Sigmoid colon (tissue), 6 donors: ENCODE measurements at regions not wholly inside any gene's neighbourhood (a gene's known extent, or its start where the extent isn't known, plus 50 kb on each side); places are given as distances from the start of the nearest gene placed in this dataset.

Experiments
- DNase-seq: peaks from one replicate; pipeline ENCODE4 v3.0.0-alpha.2; 2019
- H3K27ac ChIP-seq, 4 donors: fragments of 200-600 bp; sonication (generic); one replicate each; pipeline ENCODE4 v1.5.1; 2016 to 2019; ENCODE audit warnings: mild to moderate bottlenecking in 1 of 4
- H3K27me3 ChIP-seq, 3 donors: fragments of 200-600 bp; sonication (generic); one replicate each; pipeline ENCODE4 v1.5.1; 2019; ENCODE audit warnings: mild to moderate bottlenecking in 1 of 3
- H3K36me3 ChIP-seq, 4 donors: fragments of 200-600 bp; sonication (generic); one replicate each; pipeline ENCODE4 v1.5.1; 2016 to 2019
- H3K4me1 ChIP-seq, 4 donors: fragments of 200-600 bp; sonication (generic); one replicate each; pipeline ENCODE4 v1.5.1; 2017 to 2019
- H3K4me3 ChIP-seq, 4 donors: fragments of 200-600 bp; sonication (generic); one replicate each; pipeline ENCODE4 v1.5.1; 2017 to 2019; ENCODE audit warnings: mild to moderate bottlenecking in 2 of 4, moderate library complexity in 1 of 4
- H3K9me3 ChIP-seq, 4 donors: fragments of 200-600 bp in 3 of 4; sonication (generic) in 3 of 4; one replicate each; pipeline versions ENCODE4 v1.5.1 to v1.6.1; 2013 to 2019
- EP300 ChIP-seq, 4 donors: sonication (generic); formaldehyde crosslinking; IDR thresholded peaks; one replicate each; pipeline ENCODE4 v1.6.1; 2017; ENCODE audit warnings: antibody characterized with exemption in 4 of 4
- POLR2A ChIP-seq, 2 donors: fragments of 450-650 bp; IDR thresholded peaks; one replicate each; pipeline ENCODE4 v1.6.1; 2016; ENCODE audit warnings: antibody characterized with exemption in 2 of 2, mild to moderate bottlenecking in 2 of 2, moderate library complexity in 2 of 2
- POLR2AphosphoS5 ChIP-seq, 4 donors: sonication (generic); formaldehyde crosslinking; IDR thresholded peaks; one replicate each; pipeline ENCODE4 v1.6.1; 2017; ENCODE audit warnings: antibody characterized with exemption in 4 of 4
- WGBS, 2 donors: extraction: QIAGEN DNeasy Blood & Tissue Kit; methylation state at CpG; one replicate each; pipeline ENCODE4 v1.1.7; 2013; 5-methylcytosine and 5-hydroxymethylcytosine counted together
- intact Hi-C: fragments of 100-400 bp; cut with DNase I; formaldehyde crosslinking; loops from one replicate; pipeline ENCODE4 v1.15.1; 2023
- TF ChIP-seq, protein P1 (sequence below), 4 experiments: fragments of 450-650 bp in 3 of 4; fragments of 200-600 bp in 1 of 4; IDR thresholded peaks; one replicate each; pipeline ENCODE4 v1.5.1; 2016 to 2019; ENCODE audit warnings: antibody characterized with exemption in 4 of 4, mild to moderate bottlenecking in 3 of 4, moderate library complexity in 2 of 4
- donor health status: healthy with polysubstance abuse.
- donor health status: healthy.

DNA sequence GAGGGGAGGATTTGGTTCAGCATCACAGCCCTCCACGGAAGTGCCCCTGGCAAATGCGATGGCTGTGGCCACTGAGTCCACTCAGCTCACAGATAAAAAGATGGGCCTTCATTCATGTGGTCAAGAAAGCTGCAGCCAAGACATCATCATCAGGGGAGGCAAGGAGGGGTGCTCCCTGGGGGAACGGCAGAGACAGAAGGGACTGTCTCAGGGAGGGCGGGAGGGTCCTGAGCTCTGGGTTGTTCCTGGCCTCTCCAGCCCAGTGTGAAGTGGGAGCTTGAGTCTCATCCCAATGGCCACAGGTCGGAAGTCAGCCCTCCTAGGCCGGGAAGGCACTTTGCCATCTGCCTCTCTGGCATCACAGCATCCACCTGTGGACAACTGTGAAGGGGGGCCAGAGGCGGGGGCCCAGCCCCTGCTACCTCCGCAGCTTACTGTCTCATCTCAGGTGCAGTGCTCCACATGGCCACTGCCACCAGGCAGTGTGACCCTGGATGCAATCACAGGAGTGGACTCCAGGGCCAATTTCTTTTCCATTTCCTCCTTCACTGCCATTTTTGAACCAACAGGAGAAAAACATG is 137.8 kb upstream of the SOX1 start:
- intact Hi-C loops = no loop called here
- 80 to 87% methylated on average over 8 of the region's 8 CpGs for WGBS, 2 donors
- peaks cover 0 to 12% (median 0%) of the 10 kb centered on the region in 3 donors for H3K27me3 ChIP-seq
- no peak overlapping the region for H3K27ac ChIP-seq
- no peak overlapping the region for H3K4me3 ChIP-seq
- no peaks in the 10 kb centered on the region for H3K9me3 ChIP-seq
- H3K4me1 ChIP-seq = no peaks in the 10 kb centered on the region
- no peaks in the 10 kb centered on the region for H3K36me3 ChIP-seq
- TF ChIP-seq POLR2A (IDR thresholded peaks at IDR 0.05) = no peak
- TF ChIP-seq, protein P1, sequence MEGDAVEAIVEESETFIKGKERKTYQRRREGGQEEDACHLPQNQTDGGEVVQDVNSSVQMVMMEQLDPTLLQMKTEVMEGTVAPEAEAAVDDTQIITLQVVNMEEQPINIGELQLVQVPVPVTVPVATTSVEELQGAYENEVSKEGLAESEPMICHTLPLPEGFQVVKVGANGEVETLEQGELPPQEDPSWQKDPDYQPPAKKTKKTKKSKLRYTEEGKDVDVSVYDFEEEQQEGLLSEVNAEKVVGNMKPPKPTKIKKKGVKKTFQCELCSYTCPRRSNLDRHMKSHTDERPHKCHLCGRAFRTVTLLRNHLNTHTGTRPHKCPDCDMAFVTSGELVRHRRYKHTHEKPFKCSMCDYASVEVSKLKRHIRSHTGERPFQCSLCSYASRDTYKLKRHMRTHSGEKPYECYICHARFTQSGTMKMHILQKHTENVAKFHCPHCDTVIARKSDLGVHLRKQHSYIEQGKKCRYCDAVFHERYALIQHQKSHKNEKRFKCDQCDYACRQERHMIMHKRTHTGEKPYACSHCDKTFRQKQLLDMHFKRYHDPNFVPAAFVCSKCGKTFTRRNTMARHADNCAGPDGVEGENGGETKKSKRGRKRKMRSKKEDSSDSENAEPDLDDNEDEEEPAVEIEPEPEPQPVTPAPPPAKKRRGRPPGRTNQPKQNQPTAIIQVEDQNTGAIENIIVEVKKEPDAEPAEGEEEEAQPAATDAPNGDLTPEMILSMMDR (IDR thresholded peaks at IDR 0.05) = no peak
- TF ChIP-seq EP300 (IDR thresholded peaks at IDR 0.05) = no peak
- TF ChIP-seq POLR2AphosphoS5 (IDR thresholded peaks at IDR 0.05) = no peak
- DNase-seq = no peak

DNA sequence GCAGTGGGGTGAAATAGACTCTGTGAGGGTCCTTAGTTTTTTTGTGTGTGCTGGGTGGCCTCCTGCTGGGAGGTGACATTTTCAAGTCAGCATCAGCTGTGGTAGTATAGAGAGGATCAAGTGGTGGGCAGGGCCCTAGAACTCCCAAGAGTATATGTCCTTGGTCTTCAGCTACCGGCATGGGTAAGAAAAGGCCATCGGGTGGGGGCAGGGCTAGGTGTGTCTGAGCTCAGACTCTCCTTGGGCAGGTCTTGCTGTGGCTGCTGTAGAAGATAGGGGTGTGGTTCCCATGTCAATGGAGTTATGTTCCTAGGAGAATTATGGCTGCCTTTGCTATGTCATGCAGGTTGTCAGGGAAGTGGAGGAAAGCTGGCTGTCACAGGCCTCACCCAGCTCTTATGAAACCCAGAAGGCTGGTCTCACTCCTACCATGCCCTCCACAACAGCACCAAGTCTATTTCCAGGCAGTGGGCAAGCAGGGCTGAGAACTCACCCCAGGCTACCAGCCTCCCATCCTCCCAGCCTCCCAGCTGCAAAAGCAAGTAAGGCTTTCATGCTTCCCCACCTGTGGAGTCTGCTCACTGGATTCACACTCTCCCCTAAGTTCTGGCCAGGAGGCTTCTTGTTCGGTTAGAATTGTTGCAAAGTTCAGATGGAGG is 130.6 kb upstream of the SOX1 start:
- H3K9me3 ChIP-seq = no peaks in the 10 kb centered on the region
- H3K36me3 ChIP-seq = no peaks in the 10 kb centered on the region
- TF ChIP-seq, protein P1 (IDR thresholded peaks at IDR 0.05) = no peak
- TF ChIP-seq POLR2AphosphoS5 (IDR thresholded peaks at IDR 0.05) (no peak), EP300 (IDR thresholded peaks at IDR 0.05) (no peak), POLR2A (IDR thresholded peaks at IDR 0.05) (no peak)
- peaks cover 0 to 17% (median 0%) of the 10 kb centered on the region in 3 donors for H3K27me3 ChIP-seq
- peaks cover 0 to 9% (median 2%) of the 10 kb centered on the region in 4 donors for H3K4me1 ChIP-seq
- intact Hi-C loops = no loop called here
- no peak for DNase-seq
- 81 to 85% methylated on average over 3 of the region's 3 CpGs for WGBS, 2 donors
- H3K27ac ChIP-seq = no peak overlapping the region
- H3K4me3 ChIP-seq = no peak overlapping the region

DNA sequence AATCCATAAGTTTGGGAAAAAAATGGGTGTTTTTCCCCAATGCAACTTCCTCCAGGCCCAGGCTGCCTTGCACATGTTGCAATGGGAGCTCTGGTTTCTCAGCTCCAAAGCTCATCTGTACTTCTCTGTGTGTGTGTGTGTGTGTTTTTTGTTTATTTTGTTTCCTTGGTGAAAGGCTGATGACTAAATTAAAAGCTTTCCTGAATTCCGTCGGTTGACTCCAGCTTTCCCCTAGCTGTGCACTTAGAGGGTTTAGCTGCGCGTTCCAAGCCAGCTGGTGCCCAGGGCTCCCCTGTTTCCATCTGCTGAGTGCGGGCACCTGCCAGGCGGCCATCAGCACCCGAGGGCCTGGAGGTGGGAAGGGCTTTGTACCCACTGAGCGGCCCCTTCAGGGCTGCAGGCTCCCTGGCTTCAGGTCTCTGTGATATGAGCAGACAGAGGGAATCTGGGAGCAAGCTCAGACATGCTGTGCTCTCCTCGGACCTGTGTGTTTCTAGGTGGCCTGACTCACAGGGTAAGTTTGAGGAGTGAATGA is 129.1 kb upstream of the SOX1 start:
- H3K4me3 ChIP-seq = no peak overlapping the region
- H3K4me1 ChIP-seq = peaks cover 0 to 9% (median 2%) of the 10 kb centered on the region in 4 donors
- no peak for DNase-seq
- peaks cover 0 to 23% (median 0%) of the 10 kb centered on the region in 3 donors for H3K27me3 ChIP-seq
- TF ChIP-seq POLR2A (IDR thresholded peaks at IDR 0.05) (no peak), POLR2AphosphoS5 (IDR thresholded peaks at IDR 0.05) (no peak), EP300 (IDR thresholded peaks at IDR 0.05) (no peak)
- TF ChIP-seq, protein P1 (IDR thresholded peaks at IDR 0.05) = no peak
- 61 to 63% methylated on average over 9 of the region's 9 CpGs for WGBS, 2 donors
- no peaks in the 10 kb centered on the region for H3K36me3 ChIP-seq
- H3K9me3 ChIP-seq = no peaks in the 10 kb centered on the region
- intact Hi-C loops = no loop called here
- no peak overlapping the region for H3K27ac ChIP-seq

DNA sequence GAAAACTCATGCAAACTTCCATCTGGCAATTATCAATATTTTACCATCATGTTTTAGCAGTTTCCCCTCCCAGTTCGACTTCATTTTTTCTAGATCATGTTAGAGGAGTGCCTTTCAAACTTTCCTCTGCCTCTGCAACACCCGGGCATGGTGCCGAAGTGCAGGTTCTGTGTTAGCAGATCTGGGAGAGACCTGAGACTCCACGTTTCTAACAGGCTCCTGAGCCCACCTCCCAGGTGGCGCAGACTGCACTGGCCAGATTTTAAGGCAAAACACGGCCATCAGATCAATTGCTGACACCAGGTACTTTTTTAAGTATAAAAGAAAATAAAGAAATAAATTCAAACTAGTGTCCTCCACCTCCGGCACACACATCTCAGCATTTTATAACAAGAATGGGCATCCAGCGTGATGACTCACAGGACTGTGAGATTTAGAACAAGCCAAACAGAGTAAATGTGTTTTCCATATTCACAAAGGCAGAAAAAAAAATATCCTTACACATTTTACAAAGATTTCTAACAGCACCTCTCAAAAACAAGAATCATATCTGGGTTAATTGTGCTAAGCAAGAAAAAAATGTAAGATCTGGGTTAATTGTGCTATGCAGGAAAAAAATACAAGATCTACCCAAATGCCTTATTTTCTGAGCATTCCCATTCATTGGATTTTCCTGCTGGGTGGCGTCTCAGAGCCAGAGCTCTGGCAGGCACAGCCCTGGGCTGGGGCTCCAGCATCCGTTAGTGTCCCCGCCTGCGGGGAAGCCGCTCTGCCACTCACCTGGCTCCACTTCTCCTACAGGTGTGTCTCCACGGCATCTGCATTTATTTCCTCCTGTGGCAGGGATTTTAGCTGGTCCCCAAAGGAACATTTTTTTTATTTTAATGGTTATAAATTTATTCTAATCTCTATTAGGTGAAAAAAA is 127.9 kb upstream of the SOX1 start:
- Histone ChIP-seq H3K4me3 (no peak overlapping the region), H3K27me3 (peaks cover 0 to 26% (median 0%) of the 10 kb centered on the region in 3 donors), H3K9me3 (no peaks in the 10 kb centered on the region), H3K4me1 (peaks cover 0 to 9% (median 2%) of the 10 kb centered on the region in 4 donors), H3K27ac (no peak overlapping the region), H3K36me3 (no peaks in the 10 kb centered on the region)
- intact Hi-C loops = no loop called here
- no peak for DNase-seq
- WGBS, 2 donors = 58 to 79% methylated on average over 14 of the region's 14 CpGs
- TF ChIP-seq POLR2AphosphoS5 (IDR thresholded peaks at IDR 0.05) (no peak), EP300 (IDR thresholded peaks at IDR 0.05) (no peak), POLR2A (IDR thresholded peaks at IDR 0.05) (no peak)
- TF ChIP-seq, protein P1 (IDR thresholded peaks at IDR 0.05) = no peak
